Right hindlimb (tissue), 1 donor: ENCODE measurements at regions not wholly inside any gene's neighbourhood (a gene's known extent, or its start where the extent isn't known, plus 50 kb on each side); places are given as distances from the start of the nearest gene placed in this dataset.

Experiments
- DNase-seq: peaks from one replicate; pipeline ENCODE4 v3.0.0-alpha.2; 2018

GRCh38 chr12:115155665-115156645 is 472.0 kb upstream of the TBX3 start:
- no peak for DNase-seq

- DNase-seq: no peak
Observed at GRCh38 chr12:115149685-115150378, 465.9 kb upstream of the TBX3 start.

GRCh38 chr12:115149279-115149678 is 465.3 kb upstream of the TBX3 start:
- no peak for DNase-seq

- no peak for DNase-seq
Observed at GRCh38 chr12:115147916-115148315, 463.9 kb upstream of the TBX3 start.

- no peak for DNase-seq
Observed at GRCh38 chr12:115146453-115146852, 462.5 kb upstream of the TBX3 start.

GRCh38 chr12:115144425-115144824 is 460.4 kb upstream of the TBX3 start:
- DNase-seq: no peak

GRCh38 chr12:115140981-115141655 is 457.1 kb upstream of the TBX3 start:
- no peak for DNase-seq

GRCh38 chr12:115137812-115138521 is 454.0 kb upstream of the TBX3 start:
- DNase-seq: no peak

- peak; percentile 38 for DNase-seq
Observed at GRCh38 chr12:115135800-115136211, 451.8 kb upstream of the TBX3 start.

GRCh38 chr12:115134298-115134697 is 450.3 kb upstream of the TBX3 start:
- DNase-seq: no peak

GRCh38 chr12:115132905-115133304 is 448.9 kb upstream of the TBX3 start:
- no peak for DNase-seq

- DNase-seq: no peak
Observed at GRCh38 chr12:115132145-115132544, 448.2 kb upstream of the TBX3 start.

- no peak for DNase-seq
Observed at GRCh38 chr12:115129727-115130126, 445.8 kb upstream of the TBX3 start.

GRCh38 chr12:115121053-115121452 is 437.1 kb upstream of the TBX3 start:
- no peak for DNase-seq

- no peak for DNase-seq
Observed at GRCh38 chr12:115118177-115118724, 434.3 kb upstream of the TBX3 start.

- no peak for DNase-seq
Observed at GRCh38 chr12:115114140-115114539, 430.2 kb upstream of the TBX3 start.

GRCh38 chr12:115109863-115110262 is 425.9 kb upstream of the TBX3 start:
- no peak for DNase-seq

GRCh38 chr12:115108129-115109100 is 424.4 kb upstream of the TBX3 start:
- no peak for DNase-seq

GRCh38 chr12:115103884-115104883 is 420.2 kb upstream of the TBX3 start:
- no peak for DNase-seq

- DNase-seq: no peak
Observed at GRCh38 chr12:115102450-115102849, 418.5 kb upstream of the TBX3 start.
